HG03139 (cell line): ENCODE measurements at regions not wholly inside any gene's neighbourhood (a gene's known extent, or its start where the extent isn't known, plus 50 kb on each side); places are given as distances from the start of the nearest gene placed in this dataset.
"Not testable (repeated sequence)": the region's sequence is repeated elsewhere in the genome, so short reads cannot be mapped to it uniquely, and the experiment has no call there.

Source experiments
- ATAC-seq: cut with Tn5 transposase; IDR thresholded peaks from one replicate; pipeline ENCODE4 v1.9.1; 2021; ENCODE audit not compliant: unreplicated experiment

DNA sequence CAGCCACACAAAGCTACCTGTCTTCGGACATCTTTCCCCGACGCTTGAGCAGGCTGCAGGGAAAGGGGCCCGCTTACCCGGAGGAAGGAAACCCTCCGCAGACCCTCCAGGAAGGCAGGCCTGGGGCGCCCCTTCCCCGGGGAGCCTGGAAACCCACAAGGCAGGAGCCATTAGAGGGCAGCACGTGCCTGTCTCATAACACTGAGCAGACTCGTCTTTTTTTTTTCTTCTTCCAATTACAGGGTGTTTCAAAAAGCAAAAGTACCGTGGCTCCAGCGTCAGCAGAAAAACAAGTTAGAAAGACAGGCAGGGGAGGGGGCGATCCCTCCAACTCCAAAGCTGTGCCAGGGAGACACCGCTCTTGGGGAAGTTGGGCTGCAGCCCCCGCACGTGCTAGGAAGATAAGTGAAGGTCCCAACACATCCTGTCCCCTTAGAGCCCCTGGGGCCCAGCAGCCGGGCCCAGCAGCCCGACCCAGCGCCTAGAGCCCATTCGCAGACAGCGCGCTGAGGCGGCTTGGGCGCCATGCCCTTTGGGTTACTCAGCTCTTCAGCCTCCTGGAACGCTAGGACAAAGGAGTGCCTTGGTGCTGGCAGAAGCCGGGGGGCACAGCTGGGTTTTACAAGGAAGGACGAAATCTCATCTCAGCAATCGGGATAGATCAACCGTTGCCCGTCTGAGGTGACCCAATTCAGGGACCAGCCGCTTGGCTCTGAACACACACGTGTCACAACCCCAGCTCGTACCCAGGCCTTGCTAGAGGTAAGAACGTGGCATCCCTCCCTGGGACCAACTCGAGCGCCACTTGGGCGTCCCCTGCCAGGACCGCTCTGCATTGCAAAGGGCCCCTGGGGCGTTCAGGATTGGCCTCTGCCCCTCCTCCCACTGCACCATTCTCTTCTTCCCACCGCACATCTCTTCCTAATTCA, 136.3 kb downstream of the LY86 start:
- no peak for ATAC-seq

DNA sequence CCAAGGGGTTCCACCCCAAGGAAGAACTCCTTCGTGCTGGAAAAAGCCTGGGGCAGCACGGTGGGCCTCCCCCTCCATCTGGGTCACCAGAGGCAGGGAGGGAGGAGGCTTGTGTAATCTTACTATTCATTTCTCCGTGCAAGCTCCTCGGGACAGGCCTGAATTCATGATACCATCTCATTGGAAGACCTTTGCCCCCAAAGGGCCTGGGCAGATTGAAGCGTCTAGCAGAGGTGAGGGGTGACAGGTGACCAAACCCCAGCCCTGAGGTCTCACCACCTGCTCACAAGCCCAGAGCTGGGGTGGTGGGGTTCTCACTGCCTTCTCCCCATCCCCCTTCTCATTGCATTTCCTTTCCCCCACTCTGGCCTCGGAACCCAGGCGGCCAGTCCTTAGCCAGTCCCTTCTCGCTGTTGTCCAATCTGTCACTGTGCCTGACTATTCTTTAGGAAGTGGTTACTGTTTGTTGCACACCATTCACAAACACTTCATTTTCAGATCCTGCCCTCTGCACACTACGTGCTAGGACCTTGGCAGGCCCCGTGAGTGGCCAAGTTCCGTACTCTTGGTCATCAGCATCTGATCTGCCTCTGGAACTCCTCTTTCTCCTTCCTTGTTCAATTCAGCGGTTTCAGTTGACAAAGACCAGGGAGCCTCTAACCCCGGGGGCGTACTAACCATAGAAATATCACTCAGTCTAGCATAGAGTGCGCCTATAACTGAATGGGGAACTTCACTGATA, 137.1 kb downstream of the LY86 start:
- ATAC-seq = no peak

DNA sequence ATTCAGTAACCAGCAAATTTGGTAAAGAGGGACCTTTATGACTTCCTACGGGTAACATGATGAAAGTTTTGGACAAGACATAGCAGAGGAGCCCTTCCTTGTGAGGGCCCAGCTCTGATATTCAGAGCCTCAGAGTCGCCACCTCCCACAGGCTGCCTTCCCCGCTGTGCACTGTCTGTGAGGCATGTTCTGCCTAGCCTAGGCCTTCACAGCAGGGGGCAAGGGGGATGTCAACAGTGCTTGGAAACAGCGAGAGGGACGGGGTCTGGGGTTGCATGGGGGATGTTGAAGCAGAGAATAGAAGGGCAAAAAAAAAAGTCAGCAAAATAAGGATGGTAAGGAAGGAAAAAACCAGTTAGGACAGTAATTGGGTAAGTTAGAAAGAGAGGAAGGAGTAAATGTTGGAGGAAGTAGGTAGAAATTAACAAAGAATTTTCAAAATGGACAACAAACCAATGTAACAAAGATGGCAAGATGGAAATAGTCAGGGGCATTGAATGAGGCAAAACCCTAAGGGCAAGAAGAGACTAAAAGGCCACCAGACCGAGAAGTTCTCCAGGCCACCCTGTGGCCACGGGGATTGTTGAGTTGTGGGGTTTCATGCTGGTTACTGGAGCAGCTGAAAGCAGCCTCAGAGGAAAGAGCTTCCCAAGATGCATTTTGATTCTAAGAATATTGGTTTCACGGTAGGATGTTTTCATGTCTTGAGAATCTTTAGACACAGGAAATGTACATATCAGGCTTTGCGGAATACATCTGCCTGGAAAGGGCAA, 139.8 kb downstream of the LY86 start:
- no peak for ATAC-seq

DNA sequence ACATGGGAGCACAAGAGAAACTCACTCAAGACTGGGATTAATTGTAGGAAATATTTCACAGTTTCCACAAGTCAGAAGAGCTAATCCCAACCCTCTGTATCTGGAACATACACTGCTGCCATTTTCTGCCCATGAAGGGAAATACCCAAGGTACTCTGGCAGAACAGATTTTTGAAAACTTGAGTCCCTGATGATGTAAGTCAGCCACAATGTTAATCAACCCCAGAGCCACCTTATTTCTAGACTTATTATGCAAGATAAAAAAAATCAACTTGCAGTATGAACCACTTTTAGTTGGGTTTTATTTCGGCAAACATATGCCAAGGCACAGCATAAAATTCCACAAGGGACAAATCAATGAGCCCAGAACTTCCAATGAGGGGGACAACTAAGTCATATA, 141.5 kb downstream of the LY86 start:
- no peak for ATAC-seq

DNA sequence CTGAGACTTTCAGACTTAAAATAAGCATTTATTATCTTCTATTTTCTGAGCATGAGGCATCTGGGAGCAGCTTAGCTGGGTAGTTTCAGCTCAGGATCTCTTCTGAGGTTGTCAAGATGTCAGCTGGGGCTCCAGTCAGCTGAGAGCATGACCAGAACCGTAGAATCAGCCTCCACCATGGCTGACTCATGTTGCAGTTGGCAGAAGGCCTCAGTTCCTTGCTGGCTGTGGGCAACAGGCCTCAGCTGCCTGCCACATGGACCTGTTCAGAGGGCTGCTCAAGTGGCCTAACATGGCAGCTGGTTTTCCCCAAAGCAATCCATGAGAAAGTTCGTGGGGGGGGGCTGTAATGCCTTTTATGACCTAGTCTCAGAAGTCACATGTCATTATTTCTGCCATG, 142.3 kb downstream of the LY86 start:
- ATAC-seq = no peak

DNA sequence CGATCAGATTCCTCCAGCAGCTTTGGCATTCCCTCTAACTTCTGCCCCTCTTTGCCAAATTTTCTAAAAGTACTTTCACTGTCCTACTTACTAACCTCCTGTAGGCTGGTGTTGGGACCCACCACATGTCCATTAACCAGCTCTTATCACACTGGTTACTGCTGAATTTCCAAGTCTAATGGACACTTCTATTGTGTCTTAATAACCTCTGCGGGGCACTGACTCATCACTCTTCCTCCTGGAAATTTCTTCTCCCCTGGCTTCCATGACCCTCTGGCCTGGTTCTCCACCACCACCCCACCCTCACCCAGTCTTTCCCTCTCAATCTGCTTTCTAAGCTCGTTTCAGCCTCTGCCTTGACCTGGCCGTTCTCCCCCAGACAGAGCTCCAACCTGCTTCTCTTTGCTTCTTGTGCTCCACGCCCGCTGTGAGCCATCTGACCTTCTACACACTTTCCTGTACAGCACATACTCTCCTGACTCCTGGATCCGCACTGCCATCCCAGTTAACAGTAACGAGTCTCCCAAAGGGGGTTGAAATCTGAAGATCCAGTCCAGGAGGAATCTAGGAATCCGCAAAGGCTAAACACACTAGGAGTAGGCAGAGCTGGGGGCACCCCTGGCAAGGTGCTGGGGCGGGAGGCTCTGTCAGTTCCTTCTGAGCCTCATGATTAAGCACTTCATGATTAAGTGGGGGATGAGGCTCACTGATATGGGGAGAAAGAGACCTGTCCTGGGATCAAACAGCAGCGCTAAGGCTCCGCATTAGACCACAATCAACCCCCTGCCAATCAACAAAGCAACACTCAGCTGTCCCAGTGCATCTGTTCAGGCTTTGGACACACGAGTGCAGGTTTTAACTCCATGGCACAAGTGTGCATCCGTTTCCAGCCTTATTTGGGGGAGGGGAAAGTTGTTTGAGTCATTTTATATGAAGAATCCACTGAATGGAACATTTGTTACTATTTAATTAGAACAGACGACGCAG, 146.3 kb downstream of the LY86 start:
- ATAC-seq = no peak

DNA sequence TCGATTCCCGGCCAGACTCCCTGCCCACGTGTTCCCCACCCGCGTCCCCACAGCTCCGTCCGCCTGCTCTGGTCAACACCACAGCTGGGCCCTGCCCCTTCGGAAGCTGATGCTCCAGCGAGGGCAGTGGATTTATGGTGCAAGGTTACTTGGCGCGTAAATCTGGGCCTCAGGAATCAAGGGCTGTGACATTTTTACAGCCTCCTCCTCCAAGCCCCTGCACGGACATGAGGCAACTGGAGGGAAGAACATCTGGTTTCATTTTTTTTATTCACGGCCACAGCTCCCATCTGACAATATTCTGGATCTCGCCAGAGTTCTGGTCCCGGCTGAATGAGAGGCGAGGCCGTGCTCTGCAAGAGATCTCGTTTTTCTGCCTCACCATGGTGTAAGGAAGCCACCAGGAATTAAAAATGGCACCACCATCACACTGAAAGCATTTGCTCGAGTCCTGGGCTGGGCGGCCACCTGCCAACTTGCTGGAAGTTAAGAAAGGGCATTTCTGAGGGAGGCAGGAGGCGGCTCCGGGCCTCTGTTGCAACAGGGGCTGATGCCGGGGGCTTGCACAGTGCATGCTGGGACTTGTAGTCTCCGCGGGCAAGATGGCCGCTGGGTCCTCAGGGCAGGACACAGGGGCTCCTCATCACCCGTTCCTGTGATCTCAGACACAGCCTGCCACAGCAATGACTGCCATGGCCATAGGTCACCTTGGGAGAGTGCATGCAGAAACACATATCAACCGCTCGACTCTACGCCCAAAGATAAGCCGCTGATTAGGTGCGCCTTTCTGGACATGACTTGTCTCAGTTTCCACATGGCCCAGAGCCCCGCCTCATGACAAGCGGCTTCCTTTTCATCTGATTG, 148.5 kb downstream of the LY86 start:
- no peak for ATAC-seq

DNA sequence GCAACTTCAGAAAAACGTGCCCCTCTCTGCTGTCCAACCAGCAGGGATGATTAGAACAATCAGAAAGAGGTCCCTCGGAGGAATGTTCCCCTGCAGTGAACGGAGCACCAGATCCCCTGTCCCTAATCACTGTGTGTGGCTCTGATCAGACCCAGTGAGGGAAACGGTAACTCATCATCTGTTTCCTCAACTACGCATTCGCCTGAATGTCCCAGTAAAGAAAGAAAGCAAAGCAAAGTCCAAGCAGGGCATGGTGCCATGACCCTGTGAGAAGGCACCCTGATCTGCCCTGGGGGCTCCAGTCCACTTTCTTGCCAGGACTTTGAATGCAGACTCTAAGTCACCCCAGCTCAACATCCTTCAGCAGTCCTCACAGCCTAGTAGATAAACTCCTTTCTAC, 149.2 kb downstream of the LY86 start:
- ATAC-seq = no peak

DNA sequence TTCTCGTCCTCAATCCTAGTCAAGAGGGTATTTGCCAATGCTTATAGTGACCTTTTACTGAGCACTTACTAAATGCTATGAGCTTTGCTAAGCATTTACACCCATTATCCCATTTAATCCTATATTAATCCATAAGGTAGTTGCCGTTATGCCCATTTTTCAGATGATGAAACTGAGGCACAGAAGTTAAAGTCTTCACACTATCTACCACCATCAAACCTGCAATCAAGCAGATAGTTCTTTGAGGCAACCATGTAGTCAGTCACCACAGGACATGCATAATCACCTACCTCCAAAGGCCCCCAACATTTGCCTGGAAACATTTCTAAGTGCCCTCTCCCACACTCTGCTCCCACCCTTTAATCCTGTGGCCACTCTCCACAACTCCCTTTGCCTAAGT, 149.6 kb downstream of the LY86 start:
- no peak for ATAC-seq

DNA sequence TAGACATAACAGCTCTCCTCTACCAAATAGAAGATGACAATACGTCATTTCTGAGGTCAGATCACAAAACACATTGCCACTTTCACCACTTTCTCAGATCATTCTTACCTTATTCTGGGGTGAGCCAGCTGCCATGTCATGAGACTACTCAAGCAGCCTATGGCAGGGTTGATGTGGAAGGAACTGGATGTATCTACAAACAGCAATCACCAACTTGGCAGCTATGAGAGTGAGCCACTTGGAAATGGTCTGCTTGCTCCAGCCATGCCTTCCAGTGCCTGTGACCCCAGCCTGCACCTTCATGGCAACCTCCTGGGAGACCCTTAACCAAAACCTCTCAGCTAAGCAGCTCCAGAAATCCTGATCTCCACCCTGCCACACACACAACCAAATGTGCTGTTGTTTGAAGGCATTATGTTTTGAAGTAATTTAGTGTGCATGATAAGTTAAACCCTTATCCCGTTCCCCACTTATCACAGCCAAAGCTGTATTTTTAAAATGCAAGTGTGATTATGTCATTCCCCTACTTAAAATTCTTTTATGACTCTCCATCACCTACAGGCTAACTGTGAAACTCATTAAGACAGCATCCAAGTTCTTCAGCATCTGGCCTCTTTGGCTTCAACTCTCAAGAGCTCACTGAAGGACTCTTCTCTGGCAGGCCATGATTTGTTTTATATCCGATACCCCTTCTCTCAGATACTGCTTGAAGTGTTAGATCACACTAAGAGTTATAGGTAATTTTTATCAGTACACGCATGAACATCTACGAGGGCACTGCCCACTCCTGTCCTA, 150.6 kb downstream of the LY86 start:
- no peak for ATAC-seq

DNA sequence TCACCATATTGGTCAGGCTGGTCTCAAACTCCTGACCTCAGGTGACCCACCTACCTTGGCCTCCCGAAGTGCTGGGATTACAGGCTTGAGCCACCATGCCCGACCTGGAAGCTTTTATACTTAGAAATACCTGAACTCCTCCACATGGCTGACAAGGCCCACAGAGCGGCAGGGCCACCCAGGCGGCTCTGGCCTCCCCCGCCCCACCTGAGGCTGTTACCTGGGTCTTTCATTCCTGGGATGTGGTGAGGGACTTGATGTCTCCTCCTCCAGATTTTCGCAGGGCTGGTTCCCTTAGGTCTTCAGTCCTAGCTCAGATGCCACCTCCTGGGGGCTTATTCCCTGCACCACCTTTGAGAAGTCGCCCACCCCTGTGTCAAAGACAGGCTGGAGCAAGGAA, 152.1 kb downstream of the LY86 start:
- ATAC-seq = no peak

DNA sequence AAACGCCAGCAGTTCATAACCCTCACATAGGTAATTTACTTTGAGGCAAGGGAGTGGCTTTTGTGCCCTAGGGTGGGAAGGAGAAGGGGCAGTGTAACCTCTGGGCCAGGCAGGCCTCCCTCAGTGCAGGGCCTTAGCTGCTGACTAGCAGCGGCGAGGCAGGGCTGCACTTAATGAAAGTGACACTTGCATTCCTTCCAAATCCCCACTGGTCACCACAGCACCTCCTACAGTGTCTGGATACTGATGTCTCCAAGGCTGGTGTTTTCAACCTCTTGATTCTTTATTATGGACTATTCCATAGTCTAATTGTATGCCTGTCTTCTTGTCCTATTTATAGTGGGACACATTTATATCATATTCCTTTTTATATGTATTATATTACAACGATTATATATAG, 152.7 kb downstream of the LY86 start:
- ATAC-seq = no peak

DNA sequence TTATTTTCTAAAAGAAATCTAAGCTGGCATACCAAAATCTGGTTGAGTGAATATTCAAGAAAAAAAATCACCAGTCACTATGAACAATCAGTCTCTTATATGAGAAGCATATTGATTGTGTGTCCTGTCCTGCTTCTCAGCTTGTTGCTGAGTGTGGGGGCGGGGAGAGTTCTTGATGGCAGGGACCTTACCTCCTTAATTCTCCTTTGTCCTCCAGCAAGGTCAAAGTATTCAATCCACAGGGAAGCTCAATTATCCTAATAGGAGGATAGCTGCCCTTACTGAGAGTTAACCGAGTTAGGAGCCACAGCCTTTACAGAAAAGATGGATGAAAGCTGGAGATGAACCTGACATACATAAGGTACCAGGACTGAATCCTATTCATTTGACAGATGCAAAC, 154.0 kb downstream of the LY86 start:
- ATAC-seq = no peak

DNA sequence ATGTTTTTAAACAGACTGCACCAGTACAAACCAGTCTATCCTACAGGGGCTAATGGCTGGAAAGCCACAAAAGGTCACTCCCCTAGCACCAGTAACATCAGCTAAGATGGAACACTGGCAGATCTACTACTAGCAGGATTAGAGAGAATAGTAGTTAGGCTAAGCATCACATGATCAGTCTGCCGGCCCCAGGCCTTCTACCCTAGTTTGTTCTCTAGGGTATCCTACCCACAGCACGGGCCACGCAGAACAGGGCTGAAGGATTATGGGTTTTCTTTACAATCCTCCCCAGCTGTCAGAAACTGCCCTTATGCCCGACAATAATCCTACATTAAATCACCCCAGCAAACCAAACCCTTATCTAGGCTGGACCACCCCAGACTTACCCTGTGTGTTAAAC, 156.0 kb downstream of the LY86 start:
- ATAC-seq = no peak

DNA sequence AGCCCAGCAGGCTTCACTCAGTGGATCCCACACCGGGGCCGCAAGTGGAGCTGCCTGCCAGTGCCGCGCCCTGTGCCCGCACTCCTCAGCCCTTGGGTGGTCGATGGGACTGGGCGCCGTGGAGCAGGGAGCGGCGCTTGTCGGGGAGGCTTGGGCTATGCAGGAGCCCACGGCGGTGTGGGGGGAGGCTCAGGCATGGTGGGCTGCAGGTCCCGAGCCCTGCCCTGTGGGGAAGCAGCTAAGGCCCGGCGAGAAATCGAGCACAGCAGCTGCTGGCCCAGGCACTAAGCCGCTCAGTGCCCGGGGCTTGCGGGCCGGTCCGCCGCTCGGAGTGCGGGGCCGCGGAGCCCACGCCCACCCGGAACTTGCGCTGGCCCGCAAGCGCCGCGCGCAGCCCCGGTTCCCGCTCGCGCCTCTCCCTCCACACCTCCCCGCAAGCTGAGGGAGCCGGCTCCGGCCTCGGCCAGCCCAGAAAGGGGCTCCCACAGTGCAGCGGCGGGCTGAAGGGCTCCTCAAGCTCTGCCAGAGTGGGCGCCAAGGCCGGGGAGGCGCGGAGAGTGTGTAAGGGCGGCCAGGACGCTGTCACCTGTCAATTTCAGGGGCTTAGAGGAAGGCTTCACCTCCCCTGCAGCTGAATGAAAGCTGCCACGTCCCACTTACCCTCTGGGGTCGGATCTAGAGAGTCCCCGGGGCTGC, 157.3 kb downstream of the LY86 start:
- ATAC-seq = not testable (repeated sequence)

DNA sequence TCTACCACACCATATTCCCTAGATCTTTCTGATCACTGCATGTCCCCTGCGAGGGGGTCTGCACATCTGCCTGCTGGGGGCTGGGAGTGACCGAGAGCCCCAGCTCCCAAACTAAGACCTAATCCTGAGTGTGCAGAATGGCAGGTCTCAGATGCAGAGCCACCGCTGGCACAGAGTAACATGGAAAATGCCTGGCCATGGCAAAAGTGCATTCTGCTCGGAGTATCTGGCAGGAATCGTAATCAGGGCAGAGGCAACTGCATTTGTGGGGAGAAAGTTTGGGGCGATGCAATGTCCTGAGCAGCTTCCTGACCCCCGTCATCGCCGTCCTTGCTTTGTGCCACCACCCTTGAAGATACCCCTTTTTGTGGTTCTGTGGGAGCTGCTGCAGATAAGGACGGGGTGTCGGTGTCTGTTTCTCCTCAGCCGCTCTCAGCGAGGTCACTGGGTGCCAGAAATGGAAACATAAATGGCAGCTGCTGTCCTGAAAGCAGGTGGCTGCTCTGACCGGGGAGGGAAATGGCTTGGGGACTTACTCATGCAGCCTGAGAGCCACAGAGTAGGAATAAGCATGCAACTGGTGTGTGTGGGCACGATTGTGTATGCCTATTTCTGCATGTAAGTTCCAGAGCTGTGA, 157.9 kb downstream of the LY86 start:
- ATAC-seq = no peak

DNA sequence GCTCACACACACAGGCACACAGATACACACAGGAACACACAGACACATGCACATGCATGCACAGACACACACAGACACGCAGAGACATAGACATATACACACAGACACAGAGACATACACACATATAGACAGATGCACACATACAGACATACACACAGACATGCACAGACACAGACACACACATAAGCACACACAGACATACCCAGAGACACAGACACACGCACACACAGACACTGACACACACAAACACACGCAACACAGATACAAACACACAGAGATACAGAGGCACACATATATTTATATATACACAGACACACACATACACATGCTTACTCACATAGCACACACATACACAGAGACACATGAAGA, 158.4 kb downstream of the LY86 start:
- ATAC-seq = no peak

DNA sequence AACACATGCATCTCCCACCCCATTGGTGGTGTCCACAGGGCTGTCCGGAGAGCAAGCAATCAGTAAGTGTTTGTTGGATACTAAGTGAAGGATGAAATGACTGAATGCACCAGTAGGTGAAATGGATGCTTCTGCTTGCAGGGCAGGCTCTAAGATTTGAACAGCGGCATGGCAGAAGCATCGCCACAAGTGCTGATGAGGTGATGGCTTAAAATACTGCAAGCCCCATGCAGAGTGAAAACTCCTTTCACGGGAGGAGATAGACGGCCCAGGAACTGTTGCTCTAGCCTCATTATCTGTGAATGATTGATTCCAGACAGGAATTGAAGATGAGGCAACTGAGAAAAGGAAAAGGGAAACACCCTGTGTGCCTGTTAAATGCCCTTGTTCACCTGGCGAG, 158.9 kb downstream of the LY86 start:
- no peak for ATAC-seq
